Stimulated activated CD4-positive, alpha-beta T cell treated with anti-CD3 and anti-CD28 coated beads, TNF-alpha, amount 100 ng/mL, for 48 hours (primary cell): ENCODE measurements at regions not wholly inside any gene's neighbourhood (a gene's known extent, or its start where the extent isn't known, plus 50 kb on each side); places are given as distances from the start of the nearest gene placed in this dataset.
"Not testable (repeated sequence)": the region's sequence is repeated elsewhere in the genome, so short reads cannot be mapped to it uniquely, and the experiment has no call there.

Experiments used
- DNase-seq, 3 donors: peaks; one replicate each; pipeline ENCODE4 v3.0.0-alpha.2; 2020; ENCODE audit warnings: low read depth in 3 of 3

DNA sequence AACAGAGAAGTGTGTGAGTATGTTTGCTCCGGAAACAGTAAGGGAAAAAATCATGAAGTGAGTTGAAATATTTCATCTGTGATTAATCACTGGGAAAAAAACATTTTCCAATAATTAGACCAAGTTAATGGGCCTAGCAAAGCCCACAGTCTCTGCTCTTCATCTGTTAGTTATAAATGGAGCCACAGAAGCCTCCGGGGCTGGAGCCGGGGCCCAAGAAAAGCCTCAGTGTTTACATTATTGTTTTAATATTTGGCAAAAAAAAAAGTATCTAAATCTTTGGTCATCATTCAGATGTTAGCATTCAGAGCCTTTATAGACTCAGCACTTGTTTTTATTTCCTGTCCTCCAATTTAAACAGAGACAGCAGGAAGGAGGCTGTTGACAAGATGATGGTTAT, 115.0 kb downstream of the UBE2U start:
- no peak for DNase-seq

DNA sequence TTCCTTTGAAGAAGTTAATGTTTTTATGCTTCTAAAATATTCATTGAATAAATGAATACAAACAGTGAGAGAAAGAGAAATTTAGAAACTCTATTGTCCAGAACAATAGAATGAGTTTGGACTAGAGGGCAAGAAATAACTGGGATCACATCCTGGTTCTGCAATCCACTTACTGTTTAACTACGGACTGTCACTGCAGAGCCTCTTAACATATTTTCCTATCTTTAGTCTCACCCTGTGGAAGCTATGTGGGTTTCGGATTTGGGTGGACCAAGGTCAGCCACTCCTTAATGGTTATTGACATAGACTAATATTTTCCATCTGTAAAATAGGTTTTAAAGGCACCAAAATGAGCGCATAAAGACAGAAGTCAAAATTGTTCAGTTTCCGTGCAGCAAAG, 116.6 kb downstream of the UBE2U start:
- no peak for DNase-seq

DNA sequence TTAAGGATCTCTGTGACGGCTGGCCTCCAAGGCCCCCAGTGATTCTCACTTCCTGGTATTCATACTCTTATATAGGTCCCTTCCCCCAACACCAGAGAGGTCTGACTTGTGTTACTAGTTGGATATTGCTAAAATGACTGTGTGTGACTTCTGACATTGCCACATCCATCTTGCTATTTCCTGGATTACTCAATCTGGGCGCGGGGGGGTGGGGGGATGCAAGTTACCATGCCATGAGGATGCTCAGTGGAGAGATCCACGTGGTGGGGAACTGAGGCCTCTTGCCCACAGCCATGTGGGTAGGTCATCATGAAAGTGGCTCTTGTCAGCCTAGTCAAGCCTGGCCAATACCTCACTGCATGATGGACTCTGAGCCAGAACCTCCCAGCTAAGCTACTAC, 117.0 kb downstream of the UBE2U start:
- DNase-seq: no peak

DNA sequence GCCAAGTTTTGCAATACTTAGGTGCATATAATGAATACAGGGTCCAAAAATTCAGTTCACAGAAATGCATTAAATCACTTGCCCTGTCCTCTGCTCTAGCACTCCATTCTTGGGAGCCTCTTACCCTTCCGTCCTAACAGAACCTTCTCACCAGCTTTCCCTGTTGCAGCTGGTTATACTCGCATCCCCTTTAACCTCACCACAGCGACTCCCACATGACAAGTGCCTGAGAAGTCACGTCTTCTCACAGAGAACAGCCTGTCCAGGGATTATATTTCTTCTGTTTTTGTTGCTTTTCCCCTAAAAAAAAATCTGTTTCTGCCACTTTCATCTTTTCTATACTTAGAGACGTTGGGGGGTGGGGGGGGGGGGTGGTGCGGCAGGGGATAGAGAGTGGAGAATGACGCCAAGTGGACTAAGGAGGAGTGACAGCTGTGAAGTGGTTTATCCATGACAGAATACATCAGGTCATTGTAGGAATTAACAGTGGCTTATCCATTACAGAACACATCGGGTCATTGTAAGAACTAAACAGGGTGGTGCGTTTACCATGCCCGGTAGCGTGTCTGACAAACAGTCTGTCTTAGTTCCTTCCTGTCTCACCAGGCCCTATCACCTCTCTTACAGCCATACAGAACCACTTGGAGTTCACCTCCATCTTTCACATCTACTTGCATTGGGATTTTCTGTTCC, 117.6 kb downstream of the UBE2U start:
- no peak for DNase-seq

DNA sequence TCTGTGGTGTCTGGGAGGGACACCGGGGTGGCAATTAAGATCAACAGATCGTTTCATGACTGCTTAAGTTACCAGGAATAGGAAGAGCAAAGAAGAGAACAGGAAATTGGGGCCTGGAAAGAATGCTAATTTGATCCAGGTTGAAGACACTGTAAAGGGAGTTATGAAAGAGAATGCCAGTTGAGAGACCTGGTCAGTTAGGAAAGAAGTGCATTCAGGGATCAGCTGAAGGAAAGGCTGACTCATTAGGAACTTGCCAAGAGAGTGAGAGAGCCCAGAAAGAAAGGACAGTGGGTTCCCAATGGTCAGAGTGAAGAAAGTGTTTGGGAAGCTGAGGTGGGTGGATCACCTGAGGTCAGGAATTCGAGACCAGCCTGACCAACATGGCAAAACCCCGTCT, 119.6 kb downstream of the UBE2U start:
- no peak for DNase-seq

DNA sequence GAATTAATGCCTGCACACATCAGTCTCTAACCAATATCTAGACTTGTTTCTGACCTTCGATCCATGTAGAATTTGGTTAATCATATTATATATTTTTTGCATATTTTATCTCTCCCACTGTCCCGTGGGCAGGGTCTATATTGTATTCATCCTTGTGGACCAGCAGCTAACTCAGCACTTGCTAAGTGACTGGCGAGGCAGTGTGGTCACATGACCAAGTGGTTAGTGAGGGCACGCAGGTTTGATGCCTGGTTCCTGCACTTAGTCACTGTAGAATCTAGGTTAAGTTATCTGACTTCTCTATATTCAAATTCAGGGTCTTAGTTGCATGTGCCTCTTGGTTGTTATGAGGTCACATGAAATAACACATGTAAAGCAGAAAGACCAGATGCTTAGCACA, 120.5 kb downstream of the UBE2U start:
- DNase-seq: no peak

DNA sequence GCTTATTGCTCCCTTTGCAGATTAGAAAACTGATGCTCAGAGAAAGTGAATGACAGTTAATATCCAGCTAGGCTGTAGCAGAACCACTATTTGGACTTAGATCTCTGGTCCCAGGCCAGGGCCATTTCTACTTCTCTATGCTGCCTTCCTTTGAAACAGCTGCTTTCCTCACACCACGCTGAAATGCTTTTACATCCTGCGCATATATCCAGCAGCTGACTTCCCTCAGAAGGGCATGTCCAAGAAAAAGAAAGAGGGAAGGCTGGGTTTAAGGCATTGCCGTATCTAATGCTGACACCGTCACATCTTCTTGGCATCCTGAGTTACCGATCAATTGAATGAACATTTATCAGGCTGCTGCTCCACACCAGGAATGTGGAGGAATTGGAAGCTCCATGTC, 122.4 kb downstream of the UBE2U start:
- DNase-seq: no peak

DNA sequence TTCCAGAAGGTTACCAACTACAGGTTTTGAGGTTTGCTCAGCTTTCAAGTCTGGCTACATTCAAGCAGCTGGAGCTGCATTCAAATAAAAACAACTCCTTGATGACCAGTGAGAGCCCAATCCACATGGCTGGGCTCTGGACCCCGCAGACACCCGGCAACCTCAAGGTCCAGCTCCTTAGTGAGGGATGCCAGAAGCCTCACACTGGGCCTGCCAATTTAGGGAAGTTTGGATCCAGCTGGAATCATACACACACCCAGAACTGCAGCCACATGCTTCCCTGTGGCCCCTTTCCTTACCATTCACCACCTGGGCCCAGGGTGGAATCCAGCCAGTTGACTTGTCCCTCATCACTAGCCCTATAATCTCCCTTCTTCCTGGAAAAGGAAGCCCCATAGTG, 123.7 kb downstream of the UBE2U start:
- DNase-seq: no peak

DNA sequence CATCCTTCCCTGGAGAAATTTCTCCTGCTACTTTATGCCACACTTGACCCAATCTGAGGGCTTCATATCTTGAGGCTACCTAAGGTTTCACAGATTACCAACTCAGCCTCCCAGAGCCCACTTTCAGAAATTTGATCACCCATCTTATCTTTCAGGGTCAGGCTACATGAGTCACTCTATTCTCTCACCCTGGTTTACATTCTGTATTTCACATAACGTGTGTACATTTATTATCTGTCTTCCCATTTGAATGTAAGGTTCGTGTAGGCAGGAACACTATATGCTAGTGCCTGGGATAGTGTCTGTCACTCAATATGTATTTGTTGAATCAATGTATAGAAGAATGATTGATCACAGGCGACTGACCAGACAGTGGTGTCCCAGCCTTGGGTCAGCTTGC, 124.8 kb downstream of the UBE2U start:
- no peak for DNase-seq

DNA sequence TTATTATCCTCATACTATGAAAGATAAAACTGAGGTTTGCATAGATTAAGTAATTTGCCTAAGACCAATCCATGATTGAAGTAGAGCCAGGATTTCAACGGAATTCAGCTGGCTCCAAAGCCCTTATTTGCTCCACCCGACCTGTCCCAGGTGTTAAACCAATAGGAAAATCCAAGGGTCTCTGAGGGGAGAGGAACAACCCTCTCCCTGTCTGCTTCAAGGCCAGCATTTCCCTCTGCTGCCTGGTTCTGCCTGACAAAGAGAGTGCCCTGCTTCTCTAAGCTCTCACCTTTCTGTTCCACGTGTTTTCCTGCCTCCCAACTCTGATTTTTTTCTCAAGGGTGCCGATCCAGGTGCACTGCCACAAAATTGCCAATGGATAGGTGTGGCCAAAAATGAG, 127.4 kb downstream of the UBE2U start:
- no peak for DNase-seq

DNA sequence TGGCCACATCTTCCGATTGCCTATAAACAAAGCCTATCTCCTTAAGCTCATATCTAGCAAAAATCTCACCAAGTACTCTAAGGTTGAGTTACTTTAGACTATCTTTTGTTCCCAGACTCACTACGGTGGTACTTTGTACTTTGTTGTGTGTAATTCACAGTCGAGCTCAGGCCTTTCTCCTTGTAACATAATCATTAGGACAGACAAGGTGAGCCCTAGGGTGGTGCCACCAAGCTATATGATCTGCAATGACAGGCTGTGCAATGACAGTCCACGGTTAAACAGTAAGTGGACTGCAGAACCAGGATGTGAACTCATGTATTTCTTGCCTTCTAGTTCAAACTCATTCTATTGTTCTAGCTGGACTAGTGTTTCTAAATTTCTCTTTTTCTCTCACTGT, 132.2 kb downstream of the UBE2U start:
- DNase-seq: no peak

DNA sequence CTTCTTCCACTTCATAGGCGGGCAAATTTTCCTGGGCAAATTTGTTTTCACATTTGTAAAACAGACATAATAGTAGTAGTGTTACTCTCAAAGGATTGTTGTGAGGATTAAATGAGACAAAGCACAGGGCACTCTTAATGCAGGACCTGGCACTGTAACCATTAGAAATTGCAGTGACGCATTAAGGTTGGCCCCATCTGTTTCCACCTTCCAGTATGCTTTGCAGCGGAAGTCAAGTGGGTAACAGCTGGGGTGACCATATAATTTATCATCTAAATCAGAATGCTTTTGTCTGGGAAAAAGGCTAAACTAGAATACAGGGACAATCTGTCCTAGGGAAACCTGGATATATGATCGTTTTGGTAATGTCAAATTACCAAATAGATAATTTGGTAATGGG, 132.5 kb upstream of the CACHD1 start:
- DNase-seq: no peak

DNA sequence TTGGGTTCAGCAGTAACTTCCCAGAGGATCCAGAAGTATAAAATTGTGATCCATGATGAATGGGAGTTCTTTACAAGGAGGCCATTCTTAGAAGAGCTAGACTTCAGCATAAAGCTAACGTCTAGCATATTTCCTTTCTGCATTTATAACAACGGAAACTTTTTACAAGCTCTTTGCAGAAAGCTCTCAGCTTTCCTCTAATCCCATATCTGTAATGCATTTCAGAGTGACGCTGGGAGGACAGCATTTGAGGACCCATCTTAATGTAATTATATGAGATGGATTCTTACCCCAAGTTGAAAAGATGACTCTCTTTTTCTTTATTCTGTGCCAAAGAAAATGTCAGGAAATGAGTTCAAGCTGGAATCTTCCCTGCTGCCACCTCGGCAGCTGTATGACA, 132.0 kb upstream of the CACHD1 start:
- no peak for DNase-seq

DNA sequence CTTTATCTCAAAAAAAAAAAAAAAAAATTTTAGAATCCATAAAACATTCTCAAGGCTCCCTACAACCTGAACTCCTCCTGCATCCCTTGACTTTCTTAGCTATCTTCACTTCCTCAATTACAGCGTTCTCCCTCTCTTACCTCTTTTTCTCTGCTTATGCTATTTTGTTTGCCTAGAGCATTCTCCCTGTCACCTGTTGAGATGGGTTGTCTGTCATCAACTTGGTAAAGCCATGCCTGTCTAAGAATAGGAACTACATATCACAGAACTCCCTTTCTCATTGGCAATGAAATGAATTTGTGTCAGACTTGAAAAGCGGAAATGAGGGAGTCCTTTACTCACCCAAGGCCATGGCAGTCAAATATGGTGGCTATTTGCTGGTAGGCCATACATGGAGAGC, 129.6 kb upstream of the CACHD1 start:
- no peak for DNase-seq

DNA sequence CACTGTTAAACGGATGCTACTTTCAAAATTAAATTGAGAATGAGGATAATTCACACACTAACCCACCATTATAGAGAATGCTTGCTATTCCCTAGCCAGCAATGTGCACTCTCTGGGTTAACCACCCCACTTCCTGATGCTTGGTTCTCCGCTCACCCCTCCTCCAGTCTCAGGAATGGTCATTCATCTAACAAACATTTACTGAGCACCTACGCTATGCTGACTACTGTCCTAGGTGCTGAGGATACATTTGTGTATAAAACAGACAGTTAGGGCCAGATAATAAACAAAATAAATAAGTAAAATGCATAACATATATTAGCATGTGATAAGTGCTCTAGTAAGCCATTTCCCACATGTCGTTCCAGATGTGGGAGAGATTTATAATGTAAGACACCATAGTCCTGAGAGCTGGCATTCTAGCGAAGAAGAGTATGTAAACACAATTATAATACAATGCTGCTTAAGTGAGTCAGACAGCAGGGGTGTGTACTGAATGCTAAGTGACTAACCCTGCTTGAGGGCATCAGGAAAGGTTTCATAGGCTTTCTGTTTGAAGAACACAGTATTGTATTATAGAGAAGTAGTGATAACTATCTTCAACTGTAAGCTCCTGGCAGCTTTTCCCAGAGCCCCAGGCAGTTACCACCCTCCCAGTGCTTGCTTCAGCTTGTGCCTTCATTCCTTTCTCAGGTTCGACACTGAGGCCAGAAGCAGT, 126.7 kb upstream of the CACHD1 start:
- no peak for DNase-seq

DNA sequence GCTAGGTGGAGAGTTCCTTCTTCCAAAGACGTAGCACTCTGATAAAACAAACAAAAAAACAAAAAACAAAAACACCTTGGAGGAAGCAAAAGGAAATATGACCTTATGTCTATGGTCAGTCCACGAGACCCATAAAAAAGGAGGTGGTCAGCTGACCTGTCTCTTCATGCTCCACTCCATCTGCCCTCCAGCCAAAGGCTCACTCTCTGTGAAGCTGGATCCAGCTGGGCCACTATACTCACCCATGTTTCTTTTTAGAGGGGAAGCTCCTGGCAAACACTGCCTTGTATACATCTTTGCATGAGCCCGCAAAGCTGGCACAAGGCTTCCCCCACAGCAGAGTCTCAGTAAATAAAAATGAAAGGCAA, 126.1 kb upstream of the CACHD1 start:
- no peak for DNase-seq

DNA sequence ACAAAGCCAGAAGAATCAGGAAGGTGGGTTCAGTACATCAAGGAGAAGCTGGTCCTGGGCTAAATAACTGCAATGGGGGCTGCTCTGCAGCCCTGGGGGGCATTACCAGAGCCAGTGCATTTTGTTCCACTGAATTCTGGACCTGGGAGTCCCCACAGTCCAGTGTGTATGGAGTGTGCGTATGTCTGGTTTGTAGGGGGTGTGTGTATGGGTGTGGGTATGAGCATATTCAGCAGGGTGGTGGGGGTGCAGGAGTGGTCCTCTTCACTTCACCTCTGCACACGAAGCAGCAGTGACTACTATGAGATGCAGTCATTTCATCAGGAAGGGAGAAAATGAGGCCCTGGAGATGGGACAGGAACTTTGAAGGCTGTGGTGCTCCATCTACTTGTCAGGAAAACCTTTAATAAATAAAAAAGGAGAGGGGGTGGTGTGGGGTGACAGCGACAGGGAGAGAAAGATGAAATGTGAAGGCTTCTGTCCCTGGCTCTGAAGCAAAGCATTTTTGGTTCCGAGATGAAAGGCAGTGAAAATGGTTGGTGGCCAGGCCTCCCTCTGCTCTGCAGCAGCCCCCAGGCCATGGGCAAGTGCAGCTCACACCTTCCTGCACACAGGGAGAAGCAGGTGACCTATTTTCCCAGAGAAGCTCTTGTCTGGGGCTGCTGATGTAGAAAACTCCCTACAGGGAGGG, 121.5 kb upstream of the CACHD1 start:
- DNase-seq: no peak

DNA sequence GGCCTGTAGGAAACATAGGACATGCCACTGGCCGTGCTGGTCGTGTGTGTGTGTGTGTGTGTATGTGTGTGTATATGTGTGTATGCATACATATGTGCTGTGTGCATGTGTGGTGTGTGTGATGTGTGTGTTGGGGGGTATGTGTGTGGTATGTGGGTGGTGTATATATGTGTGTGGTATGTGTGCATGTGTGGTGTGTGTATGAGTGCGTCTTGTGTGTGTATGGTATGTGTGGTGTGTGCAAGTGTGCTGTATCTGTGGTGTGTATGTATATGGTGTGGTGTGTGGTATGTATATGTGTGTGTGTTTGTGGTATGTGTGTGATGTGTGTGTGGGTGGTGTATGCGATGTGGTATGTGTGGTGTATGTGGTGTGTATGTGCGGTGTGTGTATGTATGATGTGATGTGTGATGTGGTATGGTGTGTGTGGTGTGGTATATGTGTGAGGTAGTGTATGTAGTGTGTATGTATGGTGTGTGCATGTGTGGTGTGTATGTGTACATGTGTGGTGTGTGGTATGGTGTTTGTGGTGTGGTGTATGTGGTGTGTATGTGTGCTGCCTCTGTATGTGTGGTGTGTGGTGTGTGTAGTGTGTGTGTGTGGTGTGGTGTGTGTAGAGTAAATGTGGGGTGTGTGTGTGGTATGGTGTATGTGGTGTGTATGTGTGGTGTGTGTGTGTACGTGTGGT, 120.8 kb upstream of the CACHD1 start:
- no peak for DNase-seq

DNA sequence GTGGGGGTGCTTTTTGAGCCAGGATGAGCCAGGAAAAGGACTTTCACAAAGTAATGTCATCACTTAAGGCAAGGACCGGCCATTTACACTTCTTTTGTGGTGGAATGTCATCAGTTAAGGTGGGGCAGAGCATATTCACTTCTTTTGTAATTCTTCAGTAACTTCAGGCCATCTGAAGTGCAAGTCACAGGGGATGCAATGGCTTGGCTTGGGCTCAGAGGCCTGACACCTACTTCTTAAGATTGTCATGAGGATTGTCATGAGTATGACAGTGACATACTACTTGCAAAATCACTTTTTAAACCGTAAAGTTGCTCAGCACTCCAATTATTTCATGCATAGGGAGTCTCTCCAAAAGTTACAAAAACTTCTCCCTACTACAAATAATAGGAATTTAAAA, 114.4 kb upstream of the CACHD1 start:
- not testable (repeated sequence) for DNase-seq

DNA sequence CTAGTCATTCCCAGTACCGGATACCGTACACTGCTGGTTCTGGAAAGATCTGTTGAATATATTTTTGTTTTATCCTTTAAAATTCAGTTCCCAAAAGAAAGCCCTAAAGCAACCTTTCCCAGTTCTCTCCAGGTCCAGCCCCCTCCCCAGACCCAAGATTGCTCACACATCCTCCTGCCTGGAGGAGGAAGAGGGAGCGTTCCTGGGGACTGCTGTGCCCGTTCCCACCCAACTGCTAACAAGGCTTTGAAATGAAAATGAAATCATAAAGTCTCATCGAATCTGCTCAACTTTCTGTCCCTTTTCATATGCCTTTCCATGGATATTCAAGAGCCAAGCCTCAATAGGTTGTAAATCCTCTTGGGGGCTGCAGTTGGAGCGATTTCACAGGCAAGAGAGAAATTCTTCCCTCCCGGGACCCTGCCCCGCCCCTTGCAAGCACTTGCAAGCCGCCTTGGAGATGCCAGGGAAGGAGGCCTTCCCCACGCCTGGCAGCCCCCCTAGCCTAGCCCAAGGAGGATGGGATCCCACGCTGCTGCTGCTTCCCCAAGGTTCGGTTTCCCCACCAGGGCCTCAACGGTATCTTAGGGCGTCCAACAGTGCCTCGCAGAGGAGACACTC, 113.2 kb upstream of the CACHD1 start:
- DNase-seq: no peak

DNA sequence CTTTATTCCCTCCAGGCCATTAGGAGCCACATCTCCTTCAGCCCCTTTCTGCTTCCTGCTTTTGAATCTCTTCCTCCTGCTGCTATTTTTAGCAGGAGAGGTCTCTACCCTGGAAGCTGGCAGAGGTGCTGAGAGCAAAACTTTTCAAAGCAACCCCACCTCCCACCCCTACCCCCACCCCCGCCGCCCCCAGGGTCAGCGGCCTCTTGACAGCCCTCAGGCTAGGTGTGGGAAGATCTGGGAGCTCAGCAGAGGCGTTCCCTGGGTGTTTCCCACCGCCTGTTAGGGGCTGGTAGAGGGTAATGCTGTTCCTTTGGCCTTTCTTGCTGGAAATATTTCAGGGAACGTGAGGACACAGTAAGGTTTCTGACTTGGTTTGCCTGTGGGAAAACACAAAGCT, 112.5 kb upstream of the CACHD1 start:
- DNase-seq: no peak

DNA sequence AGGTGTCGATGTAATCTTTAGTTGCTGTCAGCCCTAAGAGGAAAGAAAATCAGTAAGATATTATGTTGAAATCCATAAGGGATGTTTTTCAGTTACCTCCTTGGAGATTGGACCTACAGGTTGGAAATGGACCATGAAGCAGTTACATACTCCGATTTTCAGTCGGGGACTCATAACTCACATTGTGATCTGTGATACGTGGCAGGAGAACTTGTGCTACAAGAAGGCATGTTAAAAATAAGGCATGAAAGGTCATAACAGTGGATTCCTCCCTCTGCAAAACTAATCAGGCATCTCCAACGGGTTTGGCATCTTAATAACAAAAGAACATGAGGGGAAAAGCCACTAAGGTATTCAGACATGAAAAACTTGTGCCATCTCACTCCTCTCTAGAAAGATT, 111.2 kb upstream of the CACHD1 start:
- DNase-seq: no peak
